AG09319 (cell line): ENCODE measurements at regions not wholly inside any gene's neighbourhood (a gene's known extent, or its start where the extent isn't known, plus 50 kb on each side); places are given as distances from the start of the nearest gene placed in this dataset.
"Not testable (repeated sequence)": the region's sequence is repeated elsewhere in the genome, so short reads cannot be mapped to it uniquely, and the experiment has no call there.

Experiments used
- DNase-seq: peaks from one replicate; pipeline ENCODE4 v3.0.0-alpha.2; 2010; ENCODE audit warnings: low read depth; ENCODE audit errors: extremely low read depth
- CTCF ChIP-seq: IDR thresholded peaks from 2 replicates; pipeline ENCODE4 v1.5.1; 2011; ENCODE audit warnings: low read depth, mild to moderate bottlenecking, inconsistent platforms, low read length, moderate library complexity

GRCh38 chr11:46181843-46182424 is 60.7 kb upstream of the PHF21A start:
- TF ChIP-seq CTCF: no peak
- no peak for DNase-seq

- no peak for DNase-seq
- no peak for TF ChIP-seq CTCF
These were observed 60.1 kb upstream of the PHF21A start for GRCh38 chr11:46181387-46181786.

GRCh38 chr11:46180736-46181135 is 59.5 kb upstream of the PHF21A start:
- TF ChIP-seq CTCF: no peak
- no peak for DNase-seq

- no peak for TF ChIP-seq CTCF
- DNase-seq: no peak
These were observed 57.3 kb upstream of the PHF21A start for GRCh38 chr11:46178513-46178912.

GRCh38 chr11:46176421-46176820 is 55.2 kb upstream of the PHF21A start:
- TF ChIP-seq CTCF: no peak
- no peak for DNase-seq

GRCh38 chr11:46175401-46176002 is 54.2 kb upstream of the PHF21A start:
- DNase-seq: no peak
- TF ChIP-seq CTCF: no peak

GRCh38 chr11:46171693-46172092 is 50.4 kb upstream of the PHF21A start:
- not testable (repeated sequence) for DNase-seq
